ENCODE measurements at regions not wholly inside any gene's neighbourhood (a gene's known extent, or its start where the extent isn't known, plus 50 kb on each side); places are given as distances from the start of the nearest gene placed in this dataset.

- TF ChIP-seq, protein P1, sequence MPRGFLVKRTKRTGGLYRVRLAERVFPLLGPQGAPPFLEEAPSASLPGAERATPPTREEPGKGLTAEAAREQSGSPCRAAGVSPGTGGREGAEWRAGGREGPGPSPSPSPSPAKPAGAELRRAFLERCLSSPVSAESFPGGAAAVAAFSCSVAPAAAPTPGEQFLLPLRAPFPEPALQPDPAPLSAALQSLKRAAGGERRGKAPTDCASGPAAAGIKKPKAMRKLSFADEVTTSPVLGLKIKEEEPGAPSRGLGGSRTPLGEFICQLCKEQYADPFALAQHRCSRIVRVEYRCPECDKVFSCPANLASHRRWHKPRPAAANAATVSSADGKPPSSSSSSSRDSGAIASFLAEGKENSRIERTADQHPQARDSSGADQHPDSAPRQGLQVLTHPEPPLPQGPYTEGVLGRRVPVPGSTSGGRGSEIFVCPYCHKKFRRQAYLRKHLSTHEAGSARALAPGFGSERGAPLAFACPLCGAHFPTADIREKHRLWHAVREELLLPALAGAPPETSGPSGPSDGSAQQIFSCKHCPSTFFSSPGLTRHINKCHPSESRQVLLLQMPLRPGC (tag by site-specific recombination; IDR thresholded peaks at IDR 0.05), result no peak
- TF ChIP-seq ZNF747 (tag by site-specific recombination; IDR thresholded peaks at IDR 0.05) (no peak), SETDB1 (IDR thresholded peaks at IDR 0.05; ENCODE audit: insufficient read length, low read length) (no peak), CTCF (tag by site-specific recombination; IDR thresholded peaks at IDR 0.05) (no peak), ZNF544 (tag by site-specific recombination; IDR thresholded peaks at IDR 0.05) (no peak), BCL11B (tag by site-specific recombination; IDR thresholded peaks at IDR 0.05; ENCODE audit: low read depth) (no peak), ZBTB21 (tag by site-specific recombination; IDR thresholded peaks at IDR 0.05) (no peak), ZNF513 (tag by site-specific recombination; IDR thresholded peaks at IDR 0.05) (no peak), HOXA7 (CRISPR knock-in tag; IDR thresholded peaks at IDR 0.05; ENCODE audit: borderline replicate concordance) (no peak)
- TF ChIP-seq, protein P2, sequence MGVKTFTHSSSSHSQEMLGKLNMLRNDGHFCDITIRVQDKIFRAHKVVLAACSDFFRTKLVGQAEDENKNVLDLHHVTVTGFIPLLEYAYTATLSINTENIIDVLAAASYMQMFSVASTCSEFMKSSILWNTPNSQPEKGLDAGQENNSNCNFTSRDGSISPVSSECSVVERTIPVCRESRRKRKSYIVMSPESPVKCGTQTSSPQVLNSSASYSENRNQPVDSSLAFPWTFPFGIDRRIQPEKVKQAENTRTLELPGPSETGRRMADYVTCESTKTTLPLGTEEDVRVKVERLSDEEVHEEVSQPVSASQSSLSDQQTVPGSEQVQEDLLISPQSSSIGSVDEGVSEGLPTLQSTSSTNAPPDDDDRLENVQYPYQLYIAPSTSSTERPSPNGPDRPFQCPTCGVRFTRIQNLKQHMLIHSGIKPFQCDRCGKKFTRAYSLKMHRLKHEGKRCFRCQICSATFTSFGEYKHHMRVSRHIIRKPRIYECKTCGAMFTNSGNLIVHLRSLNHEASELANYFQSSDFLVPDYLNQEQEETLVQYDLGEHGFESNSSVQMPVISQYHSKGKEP (tag by site-specific recombination; IDR thresholded peaks at IDR 0.05), result no peak
Measured at GRCh38 chr3:61372723-61373122, 121.5 kb upstream of the FHIT start.

All from HEK293 (cell line).